Mammary epithelial cell (primary cell): ENCODE measurements at regions not wholly inside any gene's neighbourhood (a gene's known extent, or its start where the extent isn't known, plus 50 kb on each side); places are given as distances from the start of the nearest gene placed in this dataset.

Experiments
- EZH2 ChIP-seq: IDR thresholded peaks from 2 replicates; pipeline ENCODE4 v1.6.1; 2012; ENCODE audit warnings: low read length, inconsistent platforms, borderline replicate concordance
- TF ChIP-seq, protein P1 (sequence below), 2 donors: IDR thresholded peaks in 1 of 2; conservative IDR thresholded peaks in 1 of 2; 2 replicates each; pipeline ENCODE4 v1.5.1; 2011 to 2012; ENCODE audit warnings: inconsistent platforms in 2 of 2, low read length in 2 of 2, mild to moderate bottlenecking in 2 of 2, control low read depth in 1 of 2, low read depth in 1 of 2; ENCODE audit not compliant: insufficient read depth in 1 of 2; ENCODE audit errors: extremely low read depth in 1 of 2

DNA sequence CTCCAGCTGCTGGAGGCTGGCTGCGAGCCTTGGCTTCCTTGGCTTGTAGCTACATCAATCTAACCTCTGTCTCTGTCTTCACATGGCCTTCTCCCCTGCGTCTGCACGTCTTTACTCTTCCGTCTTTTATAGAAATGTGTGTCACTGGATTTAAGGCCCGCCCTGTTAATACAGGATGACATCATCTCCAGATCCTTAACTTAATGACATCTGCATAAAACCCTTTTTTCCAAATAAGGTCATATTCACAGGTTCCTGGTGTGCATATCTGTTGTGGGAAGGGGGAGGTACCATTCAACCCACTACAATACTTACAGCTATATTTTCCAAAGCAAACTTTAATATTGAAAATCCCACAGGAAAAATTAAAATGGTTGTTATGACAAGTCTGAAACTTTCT lies 165.3 kb upstream of the FOXD3 start:
- TF ChIP-seq, protein P1, sequence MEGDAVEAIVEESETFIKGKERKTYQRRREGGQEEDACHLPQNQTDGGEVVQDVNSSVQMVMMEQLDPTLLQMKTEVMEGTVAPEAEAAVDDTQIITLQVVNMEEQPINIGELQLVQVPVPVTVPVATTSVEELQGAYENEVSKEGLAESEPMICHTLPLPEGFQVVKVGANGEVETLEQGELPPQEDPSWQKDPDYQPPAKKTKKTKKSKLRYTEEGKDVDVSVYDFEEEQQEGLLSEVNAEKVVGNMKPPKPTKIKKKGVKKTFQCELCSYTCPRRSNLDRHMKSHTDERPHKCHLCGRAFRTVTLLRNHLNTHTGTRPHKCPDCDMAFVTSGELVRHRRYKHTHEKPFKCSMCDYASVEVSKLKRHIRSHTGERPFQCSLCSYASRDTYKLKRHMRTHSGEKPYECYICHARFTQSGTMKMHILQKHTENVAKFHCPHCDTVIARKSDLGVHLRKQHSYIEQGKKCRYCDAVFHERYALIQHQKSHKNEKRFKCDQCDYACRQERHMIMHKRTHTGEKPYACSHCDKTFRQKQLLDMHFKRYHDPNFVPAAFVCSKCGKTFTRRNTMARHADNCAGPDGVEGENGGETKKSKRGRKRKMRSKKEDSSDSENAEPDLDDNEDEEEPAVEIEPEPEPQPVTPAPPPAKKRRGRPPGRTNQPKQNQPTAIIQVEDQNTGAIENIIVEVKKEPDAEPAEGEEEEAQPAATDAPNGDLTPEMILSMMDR (conservative IDR thresholded peaks at IDR 0.05 in 1 of 2, IDR thresholded peaks at IDR 0.05 in 1 of 2; ENCODE audit: extremely low read depth in 1 of 2, insufficient read depth in 1 of 2, low read depth in 1 of 2, low read length in 2 of 2): no peak
- no peak for TF ChIP-seq EZH2
